Psoas muscle (tissue), 7 donors: ENCODE measurements at regions not wholly inside any gene's neighbourhood (a gene's known extent, or its start where the extent isn't known, plus 50 kb on each side); places are given as distances from the start of the nearest gene placed in this dataset.

ENCODE experiments used
- ATAC-seq, 4 donors: fragments of 200-7000 bp; cut with Tn5 transposase; one replicate each; pipeline ENCODE4 v1.9.1; 2020; ENCODE audit warnings: moderate library complexity in 3 of 4, mild to moderate bottlenecking in 2 of 4
- DNase-seq, 2 donors: peaks; one replicate each; pipeline ENCODE4 v3.0.0-alpha.2; 2020
- H3K27ac ChIP-seq: fragments of 200-600 bp; one replicate; pipeline ENCODE4 v1.8.0; 2022
- H3K27me3 ChIP-seq, 3 donors: fragments of 200-600 bp in 1 of 3; one replicate each; pipeline versions ENCODE4 v1.6.1 to v1.8.0; 2013 to 2022; ENCODE audit warnings: low read length in 2 of 3, mild to moderate bottlenecking in 2 of 3, moderate library complexity in 1 of 3; ENCODE audit not compliant: insufficient read depth in 3 of 3
- H3K36me3 ChIP-seq, 2 donors: fragments of 200-600 bp in 1 of 2; one replicate each; pipeline versions ENCODE4 v1.6.1 to v1.8.0; 2013 to 2022; ENCODE audit warnings: low read depth in 1 of 2, mild to moderate bottlenecking in 1 of 2, moderate library complexity in 1 of 2; ENCODE audit not compliant: insufficient read depth in 1 of 2
- H3K4me1 ChIP-seq: fragments of 200-600 bp; one replicate; pipeline ENCODE4 v1.8.0; 2022
- H3K4me3 ChIP-seq: fragments of 200-600 bp; one replicate; pipeline ENCODE4 v1.8.0; 2022; ENCODE audit warnings: mild to moderate bottlenecking
- H3K9me3 ChIP-seq: fragments of 200-600 bp; one replicate; pipeline ENCODE4 v1.8.0; 2022
- WGBS, 3 donors: extraction: QIAGEN DNeasy Blood & Tissue Kit; methylation state at CpG; one replicate each; pipeline versions ENCODE4 v1.1.6 to v1.1.7; 2013; 5-methylcytosine and 5-hydroxymethylcytosine counted together
- intact Hi-C, 2 donors: fragments of 100-400 bp; cut with DNase I; formaldehyde crosslinking; loops; one replicate each; pipeline versions ENCODE4 v1.11.0 to v1.14.2; 2022
- TF ChIP-seq, protein P1 (sequence below): fragments of 200-600 bp; IDR thresholded peaks from one replicate; pipeline ENCODE4 v1.8.0; 2022; ENCODE audit warnings: antibody characterized with exemption
- donor health status: healthy with polysubstance abuse.
- donor health status: DM: no; HTN: no; CAD: no; lungs with moderate emphysema.
- donor health status: Bipolar disorder and iron deficiency.
- donor health status: healthy.
- donor health status: DM: yes; HTN: yes; CAD: no.
- donor health status: DM: no; HTN: no; CAD: no.
- donor health status: DM: yes; HTN: yes; CAD: no.

DNA sequence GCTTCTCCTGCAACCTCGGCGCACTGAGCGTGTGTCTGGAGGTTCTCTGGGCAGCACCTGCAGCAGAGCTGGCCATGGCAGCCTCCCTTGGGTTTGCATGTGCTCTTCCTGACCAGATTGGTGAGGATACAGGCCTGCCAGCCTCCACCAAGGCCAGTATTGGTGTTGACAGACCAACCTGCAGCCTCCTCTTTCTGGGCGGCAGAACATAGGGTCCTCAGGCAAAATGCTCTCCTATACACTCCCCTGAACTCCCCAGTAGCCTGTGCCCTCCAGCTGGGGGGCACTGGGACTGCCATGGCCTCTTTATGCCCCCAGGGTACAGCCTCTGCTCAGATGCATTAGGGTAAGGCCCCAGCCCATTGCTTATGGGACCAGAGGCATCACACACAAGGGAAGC is 131.9 kb upstream of the SPRED2 start:
- WGBS, 3 donors: 93 to 96% (median 96%) methylated on average over 4 of the region's 4 CpGs
- Histone ChIP-seq H3K9me3 (no peaks in the 10 kb centered on the region), H3K4me3 (no peak overlapping the region), H3K27me3 (no peaks in the 10 kb centered on the region), H3K27ac (no peak overlapping the region), H3K4me1 (peaks cover 6% of the 10 kb centered on the region), H3K36me3 (no peaks in the 10 kb centered on the region)
- no peak for DNase-seq
- TF ChIP-seq, protein P1, sequence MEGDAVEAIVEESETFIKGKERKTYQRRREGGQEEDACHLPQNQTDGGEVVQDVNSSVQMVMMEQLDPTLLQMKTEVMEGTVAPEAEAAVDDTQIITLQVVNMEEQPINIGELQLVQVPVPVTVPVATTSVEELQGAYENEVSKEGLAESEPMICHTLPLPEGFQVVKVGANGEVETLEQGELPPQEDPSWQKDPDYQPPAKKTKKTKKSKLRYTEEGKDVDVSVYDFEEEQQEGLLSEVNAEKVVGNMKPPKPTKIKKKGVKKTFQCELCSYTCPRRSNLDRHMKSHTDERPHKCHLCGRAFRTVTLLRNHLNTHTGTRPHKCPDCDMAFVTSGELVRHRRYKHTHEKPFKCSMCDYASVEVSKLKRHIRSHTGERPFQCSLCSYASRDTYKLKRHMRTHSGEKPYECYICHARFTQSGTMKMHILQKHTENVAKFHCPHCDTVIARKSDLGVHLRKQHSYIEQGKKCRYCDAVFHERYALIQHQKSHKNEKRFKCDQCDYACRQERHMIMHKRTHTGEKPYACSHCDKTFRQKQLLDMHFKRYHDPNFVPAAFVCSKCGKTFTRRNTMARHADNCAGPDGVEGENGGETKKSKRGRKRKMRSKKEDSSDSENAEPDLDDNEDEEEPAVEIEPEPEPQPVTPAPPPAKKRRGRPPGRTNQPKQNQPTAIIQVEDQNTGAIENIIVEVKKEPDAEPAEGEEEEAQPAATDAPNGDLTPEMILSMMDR: no peak
- intact Hi-C loops: no loop called here
- ATAC-seq: no peak

DNA sequence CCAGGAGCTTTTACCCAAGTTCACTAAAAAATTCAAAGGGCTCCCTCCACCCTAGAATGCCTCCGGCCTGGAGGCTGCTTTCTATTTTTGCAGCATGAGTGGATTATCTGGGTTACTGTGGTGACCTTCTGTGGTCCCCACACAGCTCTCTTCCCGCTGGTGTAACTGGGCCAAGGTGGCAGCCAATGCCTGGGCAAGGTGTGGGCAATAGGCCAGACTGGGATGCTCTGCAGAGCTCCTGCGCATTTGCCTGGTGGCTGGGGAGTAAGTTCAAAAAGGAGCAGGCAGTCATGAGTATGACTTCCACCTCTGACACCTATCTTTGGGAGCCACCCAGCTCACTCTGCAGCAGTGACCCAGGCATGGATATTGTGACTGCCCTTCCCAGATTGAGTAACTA is 130.5 kb upstream of the SPRED2 start:
- WGBS, 3 donors: 49 to 86% (median 50%) methylated on average over 3 of the region's 3 CpGs
- Histone ChIP-seq H3K27ac (no peak overlapping the region), H3K27me3 (no peaks in the 10 kb centered on the region), H3K4me3 (no peak overlapping the region), H3K4me1 (no peaks in the 10 kb centered on the region), H3K36me3 (no peaks in the 10 kb centered on the region), H3K9me3 (no peaks in the 10 kb centered on the region)
- TF ChIP-seq, protein P1: no peak
- DNase-seq (no peak), ATAC-seq (no peak)
- intact Hi-C loops: no loop called here

DNA sequence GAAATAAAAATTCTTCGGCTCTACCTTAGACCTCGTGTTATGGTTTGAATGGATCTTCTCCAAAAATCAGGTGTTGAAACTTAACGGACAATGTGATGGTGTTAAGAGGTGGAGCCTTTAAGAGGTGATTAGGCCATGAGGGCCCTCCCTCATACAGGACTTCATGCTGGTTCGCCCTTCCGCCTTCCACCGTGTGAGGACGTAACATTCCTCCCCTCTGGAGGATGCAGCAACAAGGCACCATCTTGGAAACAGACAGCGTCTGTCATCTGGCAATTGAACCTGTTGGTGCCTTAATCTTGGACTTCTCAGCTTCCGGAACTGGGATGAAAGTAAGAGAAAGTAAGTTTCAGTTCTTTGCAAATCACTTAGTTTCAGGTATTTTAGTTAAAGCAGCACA is 126.3 kb upstream of the SPRED2 start:
- no peaks in the 10 kb centered on the region for H3K27me3 ChIP-seq
- H3K4me1 ChIP-seq: no peaks in the 10 kb centered on the region
- no peaks in the 10 kb centered on the region for H3K36me3 ChIP-seq
- H3K9me3 ChIP-seq: no peaks in the 10 kb centered on the region
- intact Hi-C loops: no loop called here
- no peak for ATAC-seq
- no peak overlapping the region for H3K27ac ChIP-seq
- WGBS, 3 donors: 70 to 81% (median 73%) methylated on average over 9 of the region's 9 CpGs
- TF ChIP-seq, protein P1: no peak
- no peak overlapping the region for H3K4me3 ChIP-seq
- no peak for DNase-seq

DNA sequence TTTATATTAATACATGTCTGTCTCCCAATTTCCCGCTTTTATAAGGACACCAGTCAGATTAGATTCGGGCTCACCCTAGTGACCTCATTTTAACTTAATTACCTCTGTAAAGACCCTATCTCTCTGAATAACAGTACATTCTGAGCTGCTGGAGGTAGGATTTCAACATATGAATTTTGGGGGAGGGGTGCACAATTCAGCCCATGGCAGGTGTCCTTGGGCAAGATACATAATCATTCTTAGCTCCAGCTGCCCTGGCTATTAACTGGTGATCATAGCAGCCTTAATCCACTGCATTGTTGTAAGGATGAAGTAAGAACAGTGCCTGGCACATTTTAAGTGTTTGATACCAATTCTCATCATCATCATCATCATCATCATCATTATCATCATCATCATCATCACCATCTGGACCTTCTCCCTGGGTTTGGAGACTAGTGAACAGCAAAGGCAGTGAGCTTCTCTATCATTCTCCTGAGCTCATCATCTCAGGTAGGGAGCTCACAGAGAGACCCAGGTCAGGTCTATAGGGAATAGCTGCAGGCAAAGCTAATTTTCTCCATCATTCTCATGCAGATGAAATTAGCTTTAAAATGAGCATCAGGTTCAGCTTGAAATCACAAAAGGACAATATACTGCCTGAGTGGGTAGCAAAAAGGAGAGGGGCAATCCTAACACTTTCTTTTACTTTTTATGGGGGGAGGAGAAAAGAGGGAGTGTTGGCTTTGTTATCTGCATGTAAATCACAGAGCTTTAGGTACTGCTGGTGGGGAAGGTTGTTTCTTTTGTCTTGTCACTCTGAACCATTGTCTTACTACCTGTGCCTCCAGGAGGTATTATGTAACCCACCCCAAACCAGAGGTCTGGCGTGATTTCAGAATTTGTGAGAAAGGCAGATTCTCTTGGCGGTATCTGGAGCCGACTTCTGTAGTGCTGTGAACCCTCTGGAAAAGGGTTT is 125.5 kb upstream of the SPRED2 start:
- H3K27me3 ChIP-seq: no peaks in the 10 kb centered on the region
- no peaks in the 10 kb centered on the region for H3K9me3 ChIP-seq
- no peak overlapping the region for H3K27ac ChIP-seq
- H3K4me3 ChIP-seq: no peak overlapping the region
- no peak for DNase-seq
- 83 to 85% (median 84%) methylated on average over 5 of the region's 5 CpGs for WGBS, 3 donors
- intact Hi-C loops: no loop called here
- H3K4me1 ChIP-seq: no peaks in the 10 kb centered on the region
- TF ChIP-seq, protein P1: no peak
- H3K36me3 ChIP-seq: no peaks in the 10 kb centered on the region
- no peak for ATAC-seq
